B cell (primary cell): ENCODE measurements at regions not wholly inside any gene's neighbourhood (a gene's known extent, or its start where the extent isn't known, plus 50 kb on each side); places are given as distances from the start of the nearest gene placed in this dataset.

ENCODE experiments used
- EZH2 ChIP-seq: IDR thresholded peaks from 2 replicates; pipeline ENCODE4 v1.6.1; 2012; ENCODE audit warnings: borderline replicate concordance, low read depth, mild to moderate bottlenecking, moderate library complexity, low read length; ENCODE audit not compliant: insufficient read depth, poor library complexity, severe bottlenecking
- TF ChIP-seq, protein P1 (sequence below): fragments of 200-600 bp; IDR thresholded peaks from one replicate; pipeline ENCODE4 v1.8.0; 2022; ENCODE audit warnings: antibody characterized with exemption, mild to moderate bottlenecking

DNA sequence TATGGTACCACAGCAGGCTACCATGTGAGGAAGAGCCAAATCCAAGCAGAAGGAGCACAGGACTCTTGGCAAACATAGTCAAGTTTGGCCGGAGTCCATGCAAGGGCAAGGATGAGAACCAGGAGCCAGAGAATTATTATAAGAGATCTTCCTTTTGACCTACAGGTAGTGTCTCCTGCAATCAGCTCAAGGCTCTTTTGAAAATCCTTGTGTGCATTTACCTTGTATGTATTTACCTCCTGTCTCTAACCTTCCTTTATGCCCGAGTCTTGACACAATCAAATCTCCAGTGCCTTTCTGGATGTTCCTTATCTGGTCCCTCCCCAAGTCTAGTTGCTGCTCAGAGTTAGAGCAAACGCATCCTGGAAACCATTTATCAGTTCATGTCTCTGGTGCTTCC is 855.0 kb upstream of the CELF4 start:
- TF ChIP-seq, protein P1, sequence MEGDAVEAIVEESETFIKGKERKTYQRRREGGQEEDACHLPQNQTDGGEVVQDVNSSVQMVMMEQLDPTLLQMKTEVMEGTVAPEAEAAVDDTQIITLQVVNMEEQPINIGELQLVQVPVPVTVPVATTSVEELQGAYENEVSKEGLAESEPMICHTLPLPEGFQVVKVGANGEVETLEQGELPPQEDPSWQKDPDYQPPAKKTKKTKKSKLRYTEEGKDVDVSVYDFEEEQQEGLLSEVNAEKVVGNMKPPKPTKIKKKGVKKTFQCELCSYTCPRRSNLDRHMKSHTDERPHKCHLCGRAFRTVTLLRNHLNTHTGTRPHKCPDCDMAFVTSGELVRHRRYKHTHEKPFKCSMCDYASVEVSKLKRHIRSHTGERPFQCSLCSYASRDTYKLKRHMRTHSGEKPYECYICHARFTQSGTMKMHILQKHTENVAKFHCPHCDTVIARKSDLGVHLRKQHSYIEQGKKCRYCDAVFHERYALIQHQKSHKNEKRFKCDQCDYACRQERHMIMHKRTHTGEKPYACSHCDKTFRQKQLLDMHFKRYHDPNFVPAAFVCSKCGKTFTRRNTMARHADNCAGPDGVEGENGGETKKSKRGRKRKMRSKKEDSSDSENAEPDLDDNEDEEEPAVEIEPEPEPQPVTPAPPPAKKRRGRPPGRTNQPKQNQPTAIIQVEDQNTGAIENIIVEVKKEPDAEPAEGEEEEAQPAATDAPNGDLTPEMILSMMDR: no peak
- TF ChIP-seq EZH2: no peak
